Testis (tissue), 2 donors: ENCODE measurements at regions not wholly inside any gene's neighbourhood (a gene's known extent, or its start where the extent isn't known, plus 50 kb on each side); places are given as distances from the start of the nearest gene placed in this dataset.

Experiments
- CTCF ChIP-seq, 3 experiments: fragments of 450-650 bp in 2 of 3; fragments of 200-600 bp in 1 of 3; sonication (generic) in 1 of 3; IDR thresholded peaks; one replicate each; pipeline ENCODE4 v1.5.1; 2016 to 2019; ENCODE audit warnings: antibody characterized with exemption in 3 of 3, mild to moderate bottlenecking in 2 of 3, moderate library complexity in 1 of 3
- POLR2A ChIP-seq: fragments of 450-650 bp; IDR thresholded peaks from one replicate; pipeline ENCODE4 v1.6.1; 2017; ENCODE audit warnings: antibody characterized with exemption, mild to moderate bottlenecking, moderate library complexity

- no peak for TF ChIP-seq CTCF (IDR thresholded peaks at IDR 0.05)
- TF ChIP-seq POLR2A = no peak
Observed at GRCh38 chr6:8844968-8845367, 409.6 kb upstream of the SLC35B3 start.
